VCaP (cell line): ENCODE measurements at regions not wholly inside any gene's neighbourhood (a gene's known extent, or its start where the extent isn't known, plus 50 kb on each side); places are given as distances from the start of the nearest gene placed in this dataset.

Source experiments
- H3K27ac ChIP-seq: fragments of 450-650 bp; 2 replicates; pipeline ENCODE4 v1.5.1; 2017
- TF ChIP-seq, protein P1 (sequence below): fragments of 450-650 bp; conservative IDR thresholded peaks from 2 replicates; pipeline ENCODE4 v1.5.1; 2017; ENCODE audit warnings: mild to moderate bottlenecking, moderate library complexity

DNA sequence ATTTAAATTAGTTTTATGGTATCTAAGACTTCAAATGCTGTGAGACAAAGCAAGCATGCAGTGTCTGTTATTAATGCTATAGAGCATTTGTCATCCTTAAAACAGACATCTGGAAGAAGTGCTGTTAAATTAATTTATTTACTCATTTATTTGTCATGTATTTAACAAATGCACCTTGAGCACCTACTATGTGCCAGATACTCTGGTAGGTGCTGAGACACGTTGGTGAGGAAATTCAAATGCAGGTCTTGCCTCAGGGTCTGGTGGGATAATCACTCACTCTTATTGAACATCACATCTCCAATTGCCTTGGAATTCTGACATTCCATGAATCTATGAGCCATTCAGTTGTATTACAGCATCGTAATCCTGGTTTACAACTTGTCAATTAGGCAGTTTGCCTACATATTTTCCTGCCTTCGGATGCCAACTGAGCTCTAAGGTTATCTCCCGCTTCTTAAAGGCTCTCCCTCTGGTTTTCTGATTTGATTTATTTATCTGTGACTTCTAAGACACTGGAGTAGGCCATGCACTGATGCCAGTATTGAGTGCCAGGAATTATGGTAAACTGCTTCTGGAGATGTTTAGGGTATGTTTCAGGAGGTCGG is 56.0 kb upstream of the RPS23 start:
- no peak overlapping the region for H3K27ac ChIP-seq
- TF ChIP-seq, protein P1, sequence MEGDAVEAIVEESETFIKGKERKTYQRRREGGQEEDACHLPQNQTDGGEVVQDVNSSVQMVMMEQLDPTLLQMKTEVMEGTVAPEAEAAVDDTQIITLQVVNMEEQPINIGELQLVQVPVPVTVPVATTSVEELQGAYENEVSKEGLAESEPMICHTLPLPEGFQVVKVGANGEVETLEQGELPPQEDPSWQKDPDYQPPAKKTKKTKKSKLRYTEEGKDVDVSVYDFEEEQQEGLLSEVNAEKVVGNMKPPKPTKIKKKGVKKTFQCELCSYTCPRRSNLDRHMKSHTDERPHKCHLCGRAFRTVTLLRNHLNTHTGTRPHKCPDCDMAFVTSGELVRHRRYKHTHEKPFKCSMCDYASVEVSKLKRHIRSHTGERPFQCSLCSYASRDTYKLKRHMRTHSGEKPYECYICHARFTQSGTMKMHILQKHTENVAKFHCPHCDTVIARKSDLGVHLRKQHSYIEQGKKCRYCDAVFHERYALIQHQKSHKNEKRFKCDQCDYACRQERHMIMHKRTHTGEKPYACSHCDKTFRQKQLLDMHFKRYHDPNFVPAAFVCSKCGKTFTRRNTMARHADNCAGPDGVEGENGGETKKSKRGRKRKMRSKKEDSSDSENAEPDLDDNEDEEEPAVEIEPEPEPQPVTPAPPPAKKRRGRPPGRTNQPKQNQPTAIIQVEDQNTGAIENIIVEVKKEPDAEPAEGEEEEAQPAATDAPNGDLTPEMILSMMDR = no peak

DNA sequence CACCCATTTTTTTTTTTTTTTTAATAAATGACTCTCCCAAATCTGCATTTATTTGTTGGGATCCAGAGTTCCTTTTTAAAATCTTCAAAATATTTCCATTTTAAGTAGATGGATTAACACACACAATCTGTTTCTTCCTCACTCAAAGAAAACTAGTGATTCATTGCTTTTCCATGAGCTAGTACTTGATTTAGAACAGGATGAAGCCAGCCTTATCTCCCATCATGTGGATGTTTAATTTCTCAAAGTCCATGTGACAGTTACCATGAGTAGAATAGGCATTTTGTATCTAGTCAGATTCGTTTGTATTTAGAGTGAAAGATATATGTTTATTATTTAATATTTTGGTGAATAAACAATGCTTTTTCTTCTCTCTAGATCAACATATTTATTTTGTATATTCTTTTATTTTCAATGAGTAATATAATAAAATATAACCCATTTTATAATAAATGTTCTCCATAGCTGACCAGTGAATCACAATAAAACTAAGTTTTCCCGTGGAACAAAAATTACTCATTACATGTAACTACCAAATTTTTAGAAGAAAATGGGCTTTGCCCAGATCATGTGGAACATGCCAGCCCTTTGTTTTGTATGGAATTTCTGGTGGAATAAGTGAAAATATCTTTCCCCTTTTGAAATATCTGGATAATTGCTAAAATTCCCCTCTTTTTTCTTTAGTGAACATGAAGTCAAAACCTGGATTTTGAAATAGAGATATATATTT is 54.9 kb upstream of the RPS23 start:
- no peak overlapping the region for H3K27ac ChIP-seq
- TF ChIP-seq, protein P1 = no peak

DNA sequence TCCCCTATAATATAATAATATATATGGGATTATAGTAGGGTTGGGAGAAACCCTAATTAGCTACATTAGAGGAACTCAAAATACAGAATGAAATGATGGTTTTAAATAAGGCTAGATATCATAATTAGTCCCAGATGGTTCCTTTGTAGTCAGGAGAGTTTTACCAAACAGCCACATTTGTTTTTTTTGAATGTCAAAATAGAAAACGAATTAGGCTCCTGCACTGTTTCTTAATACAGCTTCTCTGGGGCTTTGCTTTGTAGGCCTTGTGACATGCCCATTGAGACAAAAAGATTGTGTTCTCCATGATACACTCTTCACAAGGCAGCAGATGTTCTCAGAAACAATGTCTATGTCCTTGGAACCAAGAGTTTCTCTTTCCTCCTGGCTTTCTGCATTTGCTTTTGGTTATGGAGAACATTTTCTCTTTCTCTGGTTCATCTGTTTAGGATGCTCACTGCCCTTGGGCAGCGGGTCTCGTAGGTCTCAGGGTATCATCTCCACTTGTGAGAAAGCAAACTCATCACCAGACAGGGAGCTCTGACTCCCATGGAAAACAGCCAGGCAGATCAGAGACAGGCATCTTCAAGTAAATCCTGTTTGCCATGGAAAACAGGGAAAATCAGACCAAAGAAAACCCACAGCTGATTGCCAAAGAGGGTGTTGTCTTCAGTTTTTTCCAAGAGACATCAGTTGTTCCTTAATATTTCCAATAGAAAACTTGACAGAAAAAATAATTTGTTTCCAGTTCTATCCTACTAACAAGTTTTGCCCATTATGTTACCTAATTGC is 54.1 kb upstream of the RPS23 start:
- TF ChIP-seq, protein P1 = no peak
- H3K27ac ChIP-seq = no peak overlapping the region

DNA sequence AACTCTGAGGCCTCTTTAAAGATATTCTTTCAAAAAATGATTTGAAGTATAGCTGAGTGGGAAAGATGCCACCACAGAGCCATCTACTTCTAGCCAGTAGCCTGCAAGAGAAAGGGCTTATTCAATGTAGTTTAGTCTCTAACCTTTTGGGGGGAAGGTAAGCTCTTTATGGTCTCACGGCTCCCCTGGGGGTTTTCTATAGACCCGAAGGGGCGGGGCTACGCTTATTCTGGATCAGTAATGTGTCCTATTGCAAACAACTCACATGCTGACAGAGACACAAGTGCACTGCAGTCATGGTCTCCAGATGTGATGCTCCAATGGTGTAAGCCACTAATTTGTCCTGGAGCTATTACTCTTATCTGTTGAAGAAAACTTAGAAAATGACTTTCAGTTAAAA is 53.4 kb upstream of the RPS23 start:
- TF ChIP-seq, protein P1 = no peak
- H3K27ac ChIP-seq = no peak overlapping the region

DNA sequence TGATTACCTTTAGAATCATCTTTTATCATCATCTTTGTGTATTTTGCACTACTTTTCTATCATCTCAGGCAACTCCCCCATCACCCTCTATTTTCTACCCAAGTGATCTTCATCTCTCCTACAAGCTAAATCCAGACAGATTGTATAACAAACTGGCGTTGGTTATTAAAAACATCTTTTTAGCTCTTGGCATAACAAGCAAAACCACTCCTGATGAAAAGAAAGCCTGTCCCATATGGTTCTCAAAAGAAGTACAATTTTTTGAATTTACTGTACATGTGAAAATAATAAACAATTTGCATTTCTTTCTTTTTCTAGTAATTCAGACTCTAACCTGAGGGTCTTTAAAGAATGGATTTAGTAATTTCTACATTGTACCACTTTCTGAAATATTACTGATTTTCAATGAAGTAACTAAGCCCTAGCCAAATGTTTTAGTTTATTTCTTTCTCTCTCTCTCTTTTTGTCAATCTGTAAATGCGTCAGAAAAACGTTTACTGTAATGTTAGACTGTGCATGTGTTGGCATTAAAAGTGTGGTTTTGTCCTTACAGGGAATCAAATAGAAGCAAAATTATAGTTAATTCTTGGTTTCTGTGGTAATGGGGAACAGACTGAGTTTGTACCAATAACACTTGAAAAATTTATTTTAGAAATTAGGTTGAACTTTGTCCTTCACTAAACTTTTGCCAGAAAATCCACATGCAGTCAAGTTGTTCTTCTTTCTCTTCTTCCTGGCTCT is 52.5 kb upstream of the RPS23 start:
- H3K27ac ChIP-seq = no peak overlapping the region

DNA sequence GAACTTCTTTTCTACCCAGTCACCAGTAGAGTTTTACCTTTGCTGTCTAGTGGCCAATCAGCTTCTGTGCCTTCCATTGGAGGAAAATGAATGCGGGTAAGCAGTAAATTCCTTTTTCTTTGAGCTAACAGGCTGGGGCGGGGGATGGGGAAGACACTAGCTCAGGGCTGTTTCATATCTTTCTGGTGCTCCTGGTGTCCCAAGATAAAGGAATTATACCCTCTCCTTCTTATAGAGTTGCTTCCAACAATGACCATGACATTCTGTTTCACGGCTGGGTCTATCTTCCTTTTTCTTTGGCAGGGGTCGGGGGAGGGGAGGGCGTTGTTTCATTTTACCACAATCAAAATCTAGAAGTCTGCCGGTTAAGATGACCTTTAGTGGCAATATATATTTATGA is 51.2 kb upstream of the RPS23 start:
- TF ChIP-seq, protein P1 = no peak
- no peak overlapping the region for H3K27ac ChIP-seq

More for the DNA sequence above, 52.5 kb upstream of the RPS23 start:
- TF ChIP-seq, protein P1 = no peak
